Endothelial cell of umbilical vein (primary cell): ENCODE measurements at regions not wholly inside any gene's neighbourhood (a gene's known extent, or its start where the extent isn't known, plus 50 kb on each side); places are given as distances from the start of the nearest gene placed in this dataset.

Source experiments
- BruUV-seq: library from RNA; stranded (reverse); fragments of 400-500 nt; replicated peaks from 2 replicates; lab custom pipeline; 2021; lab: Mats Ljungman, UMichigan
- CTCF ChIA-PET: fragments of 300-600, 350-600 bp; sonication (Branson Sonifier 250); formaldehyde crosslinking; loops from one replicate; lab custom pipeline; 2021; ENCODE audit warnings: antibody characterized with exemption, inconsistent platforms; lab: Charles Lee
- POLR2A ChIA-PET: fragments of 300-600, 350-600 bp; sonication (Branson Sonifier 250); formaldehyde crosslinking; loops from one replicate; lab custom pipeline; 2021; ENCODE audit warnings: antibody characterized with exemption, inconsistent platforms; lab: Charles Lee
- DNase-seq: peaks from one replicate; pipeline ENCODE4 v3.0.0-alpha.2; 2011; ENCODE audit warnings: low read depth, low spot score
- FAIRE-seq: peaks from 2 replicates; lab custom pipeline; 2011; peaks lifted over from hg19 to GRCh38; lab: Jason Lieb, UNC
- H2AFZ ChIP-seq: 2 replicates; pipeline ENCODE4 v1.6.0; 2012; ENCODE audit warnings: low read depth, low read length, control low read depth, inconsistent platforms
- H3K27ac ChIP-seq: 2 replicates; pipeline ENCODE4 v1.5.1; 2011; ENCODE audit warnings: low read depth, mild to moderate bottlenecking, control low read depth, low read length, moderate library complexity; ENCODE audit not compliant: insufficient read depth
- H3K27me3 ChIP-seq, 2 experiments: 2 replicates each; pipeline versions ENCODE4 v1.6.0 to v1.6.1; 2011; ENCODE audit warnings: low read length in 2 of 2, mixed read lengths in 1 of 2; ENCODE audit not compliant: control insufficient read depth in 2 of 2, insufficient read depth in 2 of 2
- H3K36me3 ChIP-seq, 2 experiments: 2 replicates in 1 of 2; 3 replicates in 1 of 2; pipeline ENCODE4 v1.5.1; 2011; ENCODE audit warnings: low read length in 2 of 2, mild to moderate bottlenecking in 1 of 2, moderate library complexity in 1 of 2; ENCODE audit not compliant: control insufficient read depth in 2 of 2, insufficient read depth in 2 of 2; ENCODE audit errors: extremely low read depth in 1 of 2
- H3K4me1 ChIP-seq: 3 replicates; pipeline ENCODE4 v1.5.1; 2011; ENCODE audit warnings: mild to moderate bottlenecking, low read length; ENCODE audit not compliant: control insufficient read depth, insufficient read depth; ENCODE audit errors: extremely low read depth
- H3K4me2 ChIP-seq: 2 replicates; pipeline ENCODE4 v1.6.1; 2011; ENCODE audit warnings: low read length, control low read depth, mixed read lengths; ENCODE audit not compliant: insufficient read depth
- H3K4me3 ChIP-seq, 3 experiments: fragments of 200-600 bp in 1 of 3; sonication (generic), shearing (Covaris generic) in 1 of 3; replicated peaks in 1 of 3; 2 replicates each; pipeline ENCODE4 v1.5.1; 2011 to 2016; ENCODE audit warnings: control low read depth in 3 of 3, low read length in 3 of 3, mild to moderate bottlenecking in 2 of 3, inconsistent platforms in 1 of 3, low read depth in 1 of 3, moderate library complexity in 1 of 3; ENCODE audit not compliant: insufficient read depth in 1 of 3
- H3K79me2 ChIP-seq: 2 replicates; pipeline ENCODE4 v1.6.0; 2012; ENCODE audit warnings: low read length, inconsistent platforms; ENCODE audit not compliant: control insufficient read depth, insufficient read depth
- H3K9ac ChIP-seq: replicated peaks from 2 replicates; pipeline ENCODE3; 2011; ENCODE audit warnings: low read length, control low read depth; ENCODE audit not compliant: insufficient read depth; ENCODE audit errors: extremely low read depth
- H3K9me1 ChIP-seq: replicated peaks from 3 replicates; pipeline ENCODE4 v1.6.0; 2011; ENCODE audit warnings: mild to moderate bottlenecking, low read length; ENCODE audit not compliant: control insufficient read depth, insufficient read depth; ENCODE audit errors: extremely low read depth
- H3K9me3 ChIP-seq: replicated peaks from 2 replicates; pipeline ENCODE4 v1.5.1; 2012; ENCODE audit warnings: low read length, inconsistent platforms; ENCODE audit not compliant: control insufficient read depth, insufficient read depth
- H4K20me1 ChIP-seq: replicated peaks from 2 replicates; pipeline ENCODE3; 2011; ENCODE audit warnings: mild to moderate bottlenecking, low read length; ENCODE audit not compliant: control insufficient read depth, insufficient read depth; ENCODE audit errors: extremely low read depth
- CTCF ChIP-seq, 2 donors: IDR thresholded peaks; 1 replicate in 1 of 2; 2 replicates in 1 of 2; pipeline ENCODE4 v1.5.1; 2011; ENCODE audit warnings: low read length in 2 of 2, mild to moderate bottlenecking in 2 of 2, moderate library complexity in 2 of 2, control low read depth in 1 of 2, inconsistent platforms in 1 of 2, low read depth in 1 of 2; ENCODE audit not compliant: insufficient read depth in 1 of 2; ENCODE audit errors: extremely low read depth in 1 of 2
- EZH2 ChIP-seq: IDR thresholded peaks from 2 replicates; pipeline ENCODE4 v1.6.1; 2012; ENCODE audit warnings: borderline replicate concordance, low read depth, mild to moderate bottlenecking, moderate library complexity, low read length, inconsistent platforms; ENCODE audit not compliant: severe bottlenecking
- FOS ChIP-seq: IDR thresholded peaks from 2 replicates; pipeline ENCODE4 v1.6.1; 2011; ENCODE audit warnings: mild to moderate bottlenecking, low read length, moderate library complexity, borderline replicate concordance; ENCODE audit not compliant: insufficient read depth
- GATA2 ChIP-seq: IDR thresholded peaks from 2 replicates; pipeline ENCODE4 v1.7.0; 2011; ENCODE audit warnings: low read depth, mild to moderate bottlenecking, moderate library complexity, mixed read lengths, low read length; ENCODE audit not compliant: insufficient read length, insufficient read depth
- JUN ChIP-seq: IDR thresholded peaks from 2 replicates; pipeline ENCODE4 v1.6.1; 2011; ENCODE audit warnings: borderline replicate concordance, low read depth; ENCODE audit not compliant: insufficient read length, insufficient read depth
- MAX ChIP-seq: IDR thresholded peaks from 2 replicates; pipeline ENCODE4 v1.6.1; 2011; ENCODE audit not compliant: insufficient read depth, insufficient read length
- MYC ChIP-seq: IDR thresholded peaks from one replicate; pipeline ENCODE4 v1.6.1; 2011; ENCODE audit warnings: mild to moderate bottlenecking, low read depth, low read length
- POLR2A ChIP-seq: IDR thresholded peaks from 2 replicates; pipeline ENCODE4 v1.6.1; 2012; ENCODE audit warnings: low read depth, mild to moderate bottlenecking, control low read depth, low read length
- POLR2AphosphoS5 ChIP-seq: IDR thresholded peaks from 2 replicates; pipeline ENCODE4 v1.6.1; 2012; ENCODE audit warnings: low read depth, mild to moderate bottlenecking, control low read depth, low read length, moderate library complexity; ENCODE audit not compliant: insufficient read depth
- dilution Hi-C: fragments of 300-500 bp; cut with MboI; formaldehyde crosslinking; loops from one replicate; pipeline ENCODE4 v1.15.0; 2019; ENCODE audit warnings: low sequenced_read_pairs; ENCODE audit not compliant: extremely low pct_ligation_motif_present
- intact Hi-C: fragments of 100-400 bp; cut with micrococcal nuclease; formaldehyde crosslinking; loops from one replicate; pipeline ENCODE4 v1.10.0; 2022

DNA sequence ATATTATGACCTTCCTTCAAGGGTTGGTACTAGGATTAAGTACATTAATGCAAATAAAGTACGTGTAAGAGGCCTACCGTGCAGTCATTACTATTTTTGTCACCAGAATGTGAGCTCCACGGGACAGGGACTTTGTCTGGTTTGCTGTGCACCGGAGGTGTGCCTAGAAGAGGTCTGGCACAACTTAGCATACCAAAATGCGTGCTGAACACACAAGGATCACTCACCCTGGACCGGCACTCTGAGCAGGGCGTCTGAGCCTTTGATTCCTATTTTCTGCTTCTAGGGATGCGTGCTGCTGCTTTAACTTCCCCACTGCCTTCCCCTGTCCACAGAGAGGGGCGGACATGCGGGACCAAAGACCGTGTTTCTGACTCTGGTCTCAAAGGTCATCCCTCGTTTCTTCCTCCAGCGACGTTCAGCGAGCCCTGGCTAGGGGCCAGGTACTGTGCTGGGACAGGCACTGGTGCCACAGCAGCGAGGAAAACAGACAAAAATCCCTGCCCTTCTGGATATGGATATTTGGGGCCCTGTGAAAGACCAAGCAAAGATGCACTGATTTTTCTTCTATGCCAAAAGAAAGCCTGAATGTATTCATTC lies 222.7 kb downstream of the BMP7 start:
- no peak for FAIRE-seq
- BruUV-seq = no TSS peak
- Histone ChIP-seq H3K4me1 (no peaks in the 10 kb centered on the region), H3K9me3 (no peaks in the 10 kb centered on the region), H4K20me1 (no peaks in the 10 kb centered on the region), H3K27me3 (no peaks in the 10 kb centered on the region), H3K27ac (no peak overlapping the region), H3K9ac (no peak overlapping the region), H3K4me3 (no peak overlapping the region), H2AFZ (no peak overlapping the region), H3K79me2 (no peaks in the 10 kb centered on the region), H3K36me3 (no peaks in the 10 kb centered on the region), H3K4me2 (no peak overlapping the region), H3K9me1 (no peaks in the 10 kb centered on the region)
- dilution Hi-C loops (no loop called here), intact Hi-C loops (no loop called here)
- DNase-seq = no peak
- CTCF ChIA-PET = no interaction called here
- TF ChIP-seq MYC = no peak
- no peak for TF ChIP-seq FOS
- TF ChIP-seq MAX = no peak
- no peak for TF ChIP-seq EZH2
- TF ChIP-seq GATA2 = no peak
- no peak for TF ChIP-seq JUN
- TF ChIP-seq POLR2AphosphoS5 = no peak
- TF ChIP-seq POLR2A = no peak
- TF ChIP-seq CTCF (IDR thresholded peaks at IDR 0.05; ENCODE audit: extremely low read depth in 1 of 2, insufficient read depth in 1 of 2, low read depth in 1 of 2, low read length in 2 of 2) = no peak
- POLR2A ChIA-PET = no interaction called here
